Osteoblast (primary cell): ENCODE measurements at regions not wholly inside any gene's neighbourhood (a gene's known extent, or its start where the extent isn't known, plus 50 kb on each side); places are given as distances from the start of the nearest gene placed in this dataset.

Experiments
- DNase-seq: peaks from one replicate; pipeline ENCODE4 v3.0.0; 2011; ENCODE audit warnings: low spot score, mixed read lengths; ENCODE audit not compliant: insufficient read length; ENCODE audit errors: missing footprints
- H2AFZ ChIP-seq: 2 replicates; pipeline ENCODE4 v1.6.0; 2011; ENCODE audit warnings: mild to moderate bottlenecking, low read length
- H3K27ac ChIP-seq: 2 replicates; pipeline ENCODE4 v1.5.1; 2011; ENCODE audit warnings: mild to moderate bottlenecking, low read depth, low read length, moderate library complexity
- H3K27me3 ChIP-seq: 2 replicates; pipeline ENCODE4 v1.6.0; 2012; ENCODE audit warnings: mild to moderate bottlenecking, control low read depth, inconsistent platforms, low read length, moderate library complexity; ENCODE audit not compliant: insufficient read depth
- H3K36me3 ChIP-seq: 2 replicates; pipeline ENCODE4 v1.5.1; 2011; ENCODE audit warnings: mild to moderate bottlenecking, low read length, control low read depth, moderate library complexity; ENCODE audit not compliant: insufficient read depth
- H3K4me1 ChIP-seq: 2 replicates; pipeline ENCODE4 v1.5.1; 2011; ENCODE audit warnings: mild to moderate bottlenecking, low read length, control low read depth, moderate library complexity; ENCODE audit not compliant: insufficient read depth
- H3K4me2 ChIP-seq: 2 replicates; pipeline ENCODE4 v1.6.0; 2011; ENCODE audit warnings: mild to moderate bottlenecking, low read length; ENCODE audit not compliant: insufficient read depth
- H3K4me3 ChIP-seq: fragments of 200-600 bp; sonication (generic); 3 replicates; pipeline ENCODE4 v1.5.1; 2012; ENCODE audit warnings: mild to moderate bottlenecking, low read length, inconsistent platforms; ENCODE audit not compliant: insufficient read depth
- H3K79me2 ChIP-seq: 2 replicates; pipeline ENCODE4 v1.6.0; 2012; ENCODE audit warnings: mild to moderate bottlenecking, low read length, control low read depth, inconsistent platforms; ENCODE audit not compliant: insufficient read depth
- H3K9me3 ChIP-seq: 2 replicates; pipeline ENCODE4 v1.5.1; 2011; ENCODE audit warnings: low read depth, low read length, control low read depth
- H4K20me1 ChIP-seq: 2 replicates; pipeline ENCODE4 v1.6.0; 2012; ENCODE audit warnings: mild to moderate bottlenecking, low read length, control low read depth; ENCODE audit not compliant: insufficient read depth
- CTCF ChIP-seq: IDR thresholded peaks from 2 replicates; pipeline ENCODE4 v1.5.1; 2011; ENCODE audit warnings: mild to moderate bottlenecking, low read depth, low read length, moderate library complexity; ENCODE audit errors: extremely low read depth

GRCh38 chr2:18704276-18704675 is 114.9 kb upstream of the NT5C1B start:
- H4K20me1 ChIP-seq: no peaks in the 10 kb centered on the region
- H3K27ac ChIP-seq: no peak overlapping the region
- H3K27me3 ChIP-seq: no peaks in the 10 kb centered on the region
- H3K36me3 ChIP-seq: no peaks in the 10 kb centered on the region
- TF ChIP-seq CTCF: no peak
- H3K4me2 ChIP-seq: no peak overlapping the region
- H3K79me2 ChIP-seq: no peaks in the 10 kb centered on the region
- H2AFZ ChIP-seq: peak overlapping the region; percentile 40
- H3K4me1 ChIP-seq: peaks cover 17% of the 10 kb centered on the region
- no peak for DNase-seq
- H3K9me3 ChIP-seq: no peaks in the 10 kb centered on the region
- no peak overlapping the region for H3K4me3 ChIP-seq

GRCh38 chr2:18703555-18703954 is 114.2 kb upstream of the NT5C1B start:
- Histone ChIP-seq H3K27me3 (no peaks in the 10 kb centered on the region), H3K27ac (no peak overlapping the region), H2AFZ (no peak overlapping the region), H4K20me1 (no peaks in the 10 kb centered on the region), H3K79me2 (no peaks in the 10 kb centered on the region), H3K4me1 (peaks cover 17% of the 10 kb centered on the region), H3K4me3 (no peak overlapping the region), H3K9me3 (no peaks in the 10 kb centered on the region), H3K4me2 (no peak overlapping the region), H3K36me3 (no peaks in the 10 kb centered on the region)
- no peak for TF ChIP-seq CTCF
- no peak for DNase-seq

- no peak for TF ChIP-seq CTCF
- peak; percentile 83 for DNase-seq
- Histone ChIP-seq H3K79me2 (no peaks in the 10 kb centered on the region), H3K4me3 (no peak overlapping the region), H3K4me1 (peaks cover 17% of the 10 kb centered on the region), H3K27ac (peak overlapping the region; percentile 35), H3K27me3 (no peaks in the 10 kb centered on the region), H3K36me3 (no peaks in the 10 kb centered on the region), H4K20me1 (no peaks in the 10 kb centered on the region), H3K9me3 (no peaks in the 10 kb centered on the region), H2AFZ (no peak overlapping the region), H3K4me2 (peak overlapping the region; percentile 23)
Measured at GRCh38 chr2:18701981-18702380, 112.6 kb upstream of the NT5C1B start.

GRCh38 chr2:18701546-18701945 is 112.2 kb upstream of the NT5C1B start:
- TF ChIP-seq CTCF: no peak
- no peaks in the 10 kb centered on the region for H3K27me3 ChIP-seq
- no peaks in the 10 kb centered on the region for H3K79me2 ChIP-seq
- H3K27ac ChIP-seq: peak overlapping the region; percentile 27
- no peak for DNase-seq
- no peaks in the 10 kb centered on the region for H4K20me1 ChIP-seq
- H3K4me2 ChIP-seq: peak overlapping the region; percentile 23
- no peaks in the 10 kb centered on the region for H3K9me3 ChIP-seq
- H3K4me1 ChIP-seq: peaks cover 17% of the 10 kb centered on the region
- no peak overlapping the region for H2AFZ ChIP-seq
- no peaks in the 10 kb centered on the region for H3K36me3 ChIP-seq
- no peak overlapping the region for H3K4me3 ChIP-seq
